H1 (cell line): ENCODE measurements at regions not wholly inside any gene's neighbourhood (a gene's known extent, or its start where the extent isn't known, plus 50 kb on each side); places are given as distances from the start of the nearest gene placed in this dataset.

Source experiments
- CTCF ChIA-PET: fragments of 300-600 bp; sonication (Branson Sonifier 250); formaldehyde crosslinking; loops from one replicate; lab custom pipeline; 2021; ENCODE audit not compliant: partially characterized antibody; lab: Charles Lee
- POLR2A ChIA-PET: fragments of 300-600 bp; sonication (Branson Sonifier 250); formaldehyde crosslinking; loops from one replicate; lab custom pipeline; 2021; ENCODE audit warnings: inconsistent platforms; ENCODE audit not compliant: partially characterized antibody; lab: Charles Lee
- DNase-seq, 2 experiments: peaks; one replicate each; pipeline versions ENCODE4 v3.0.0 to v3.0.0-alpha.2; 2010 to 2022; ENCODE audit warnings: low spot score in 2 of 2, low read depth in 1 of 2, mixed read lengths in 1 of 2
- FAIRE-seq: peaks from 2 replicates; lab custom pipeline; 2011; peaks lifted over from hg19 to GRCh38; lab: Jason Lieb, UNC
- H2AFZ ChIP-seq: 2 replicates; pipeline ENCODE4 v1.8.1; 2012; ENCODE audit warnings: low read length, inconsistent platforms
- H2AK5ac ChIP-seq: 2 replicates; pipeline ENCODE4 v1.6.1; 2013; ENCODE audit warnings: low read depth, low read length
- H2BK120ac ChIP-seq: replicated peaks from 2 replicates; pipeline ENCODE3; 2013; ENCODE audit warnings: low read depth, low read length, inconsistent platforms
- H2BK12ac ChIP-seq: 2 replicates; pipeline ENCODE4 v1.6.1; 2013; ENCODE audit warnings: low read depth, low read length
- H2BK15ac ChIP-seq: 2 replicates; pipeline ENCODE4 v1.6.1; 2013; ENCODE audit warnings: low read length
- H2BK20ac ChIP-seq: 2 replicates; pipeline ENCODE4 v1.6.1; 2013; ENCODE audit warnings: low read length
- H2BK5ac ChIP-seq: 2 replicates; pipeline ENCODE4 v1.6.1; 2013; ENCODE audit warnings: low read depth, low read length
- H3K14ac ChIP-seq: 2 replicates; pipeline ENCODE4 v1.6.1; 2013; ENCODE audit warnings: inconsistent platforms; ENCODE audit not compliant: insufficient read length
- H3K18ac ChIP-seq: 2 replicates; pipeline ENCODE4 v1.6.1; 2013; ENCODE audit warnings: low read length; ENCODE audit errors: extremely low read depth
- H3K23ac ChIP-seq: 2 replicates; pipeline ENCODE4 v1.6.1; 2013; ENCODE audit warnings: inconsistent platforms; ENCODE audit not compliant: insufficient read length
- H3K23me2 ChIP-seq: 2 replicates; pipeline ENCODE4 v1.6.1; 2013; ENCODE audit warnings: low read depth, low read length
- H3K27ac ChIP-seq: 2 replicates; pipeline ENCODE4 v1.6.1; 2011; ENCODE audit warnings: low read depth, low read length, inconsistent platforms
- H3K27me3 ChIP-seq, 4 experiments: replicated peaks in 1 of 4; 1 replicate in 1 of 4; 2 replicates in 3 of 4; pipeline versions ENCODE4 v1.6.1 to v1.8.1; 2011 to 2013; ENCODE audit warnings: low read length in 3 of 4, mild to moderate bottlenecking in 3 of 4, inconsistent platforms in 2 of 4, mixed read lengths in 2 of 4, moderate library complexity in 1 of 4; ENCODE audit not compliant: control insufficient read depth in 3 of 4, insufficient read depth in 3 of 4; ENCODE audit errors: extremely low read depth in 1 of 4
- H3K36me3 ChIP-seq, 4 experiments: 2 replicates each; pipeline versions ENCODE4 v1.6.1 to v1.8.1; 2011 to 2013; ENCODE audit warnings: mild to moderate bottlenecking in 4 of 4, low read length in 3 of 4, moderate library complexity in 2 of 4, control low read depth in 1 of 4, inconsistent platforms in 1 of 4; ENCODE audit not compliant: insufficient read depth in 4 of 4, control insufficient read depth in 2 of 4
- H3K4ac ChIP-seq: replicated peaks from 2 replicates; pipeline ENCODE3; 2013; ENCODE audit warnings: low read length, low read depth, mixed read lengths, inconsistent platforms; ENCODE audit not compliant: insufficient read length
- H3K4me1 ChIP-seq, 4 experiments: replicated peaks in 1 of 4; 1 replicate in 1 of 4; 2 replicates in 3 of 4; pipeline versions ENCODE4 v1.6.1 to v1.8.1; 2011 to 2013; ENCODE audit warnings: low read length in 3 of 4, inconsistent platforms in 2 of 4, mixed read lengths in 1 of 4; ENCODE audit not compliant: insufficient read depth in 4 of 4, control insufficient read depth in 3 of 4
- H3K4me2 ChIP-seq, 2 experiments: 2 replicates each; pipeline versions ENCODE4 v1.6.1 to v1.8.1; 2011 to 2013; ENCODE audit warnings: low read depth in 2 of 2, low read length in 2 of 2, control low read depth in 1 of 2, inconsistent platforms in 1 of 2, mild to moderate bottlenecking in 1 of 2; ENCODE audit not compliant: insufficient read depth in 1 of 2
- H3K4me3 ChIP-seq, 4 experiments: fragments of 200-600, 300-600 bp in 1 of 4; sonication (generic), shearing (Covaris generic), sonication (Bioruptor Twin) in 1 of 4; 2 replicates each; pipeline versions ENCODE4 v1.5.1 to v1.8.1; 2011 to 2016; ENCODE audit warnings: low read length in 4 of 4, low read depth in 3 of 4, control low read depth in 2 of 4, inconsistent platforms in 2 of 4, mild to moderate bottlenecking in 2 of 4, mixed read lengths in 1 of 4, moderate library complexity in 1 of 4; ENCODE audit not compliant: insufficient read depth in 2 of 4; ENCODE audit errors: extremely low read depth in 1 of 4
- H3K56ac ChIP-seq: replicated peaks from 2 replicates; pipeline ENCODE3; 2013; ENCODE audit warnings: low read depth, mild to moderate bottlenecking, mixed read lengths, low read length, inconsistent platforms; ENCODE audit not compliant: insufficient read length
- H3K79me1 ChIP-seq: 2 replicates; pipeline ENCODE4 v1.6.1; 2013; ENCODE audit warnings: low read depth, low read length, control low read depth
- H3K79me2 ChIP-seq, 2 experiments: 2 replicates each; pipeline versions ENCODE4 v1.6.1 to v1.8.1; 2012 to 2013; ENCODE audit warnings: low read length in 2 of 2, mild to moderate bottlenecking in 2 of 2, inconsistent platforms in 1 of 2; ENCODE audit not compliant: insufficient read depth in 2 of 2, control insufficient read depth in 1 of 2
- H3K9ac ChIP-seq, 4 experiments: replicated peaks in 1 of 4; 1 replicate in 1 of 4; 2 replicates in 3 of 4; pipeline versions ENCODE4 v1.6.1 to v1.8.1; 2011 to 2013; ENCODE audit warnings: low read depth in 3 of 4, low read length in 3 of 4, control low read depth in 2 of 4, mild to moderate bottlenecking in 2 of 4, moderate library complexity in 2 of 4, inconsistent platforms in 1 of 4; ENCODE audit errors: extremely low read depth in 1 of 4
- H3K9me3 ChIP-seq, 2 experiments: 2 replicates each; pipeline versions ENCODE4 v1.6.1 to v1.8.1; 2012 to 2013; ENCODE audit warnings: mild to moderate bottlenecking in 2 of 2, moderate library complexity in 2 of 2, control low read depth in 1 of 2, inconsistent platforms in 1 of 2, low read depth in 1 of 2, low read length in 1 of 2, mixed read lengths in 1 of 2; ENCODE audit not compliant: insufficient read depth in 2 of 2
- H4K20me1 ChIP-seq, 2 experiments: replicated peaks in 1 of 2; 2 replicates each; pipeline versions ENCODE3 to v1.8.1; 2011 to 2013; ENCODE audit warnings: inconsistent platforms in 2 of 2, low read length in 2 of 2, mild to moderate bottlenecking in 1 of 2; ENCODE audit not compliant: insufficient read depth in 2 of 2, control insufficient read depth in 1 of 2
- H4K5ac ChIP-seq: 2 replicates; pipeline ENCODE4 v1.6.1; 2013; ENCODE audit warnings: low read length, low read depth, mixed read lengths, inconsistent platforms; ENCODE audit not compliant: insufficient read length
- H4K8ac ChIP-seq: 2 replicates; pipeline ENCODE4 v1.8.0; 2013; ENCODE audit warnings: mild to moderate bottlenecking, moderate library complexity, low read length, inconsistent platforms; ENCODE audit not compliant: insufficient read depth; ENCODE audit errors: extremely low read depth
- H4K91ac ChIP-seq: replicated peaks from 2 replicates; pipeline ENCODE3; 2013; ENCODE audit warnings: low read length, mixed read lengths, inconsistent platforms; ENCODE audit not compliant: insufficient read length
- ATF2 ChIP-seq: IDR thresholded peaks from 2 replicates; pipeline ENCODE4 v1.6.1; 2012; ENCODE audit warnings: low read length, inconsistent platforms
- BRCA1 ChIP-seq: IDR thresholded peaks from 2 replicates; pipeline ENCODE4 v1.6.1; 2012; ENCODE audit warnings: low read depth, low read length, improper control_type of control experiment
- CEBPB ChIP-seq: IDR thresholded peaks from 2 replicates; pipeline ENCODE4 v1.6.1; 2012; ENCODE audit warnings: low read depth, low read length
- CREB1 ChIP-seq: IDR thresholded peaks from 2 replicates; pipeline ENCODE4 v1.6.1; 2012; ENCODE audit warnings: inconsistent platforms
- FOSL1 ChIP-seq: IDR thresholded peaks from 2 replicates; pipeline ENCODE4 v1.6.1; 2011; ENCODE audit warnings: mild to moderate bottlenecking, low read depth, low read length, moderate library complexity; ENCODE audit not compliant: insufficient read depth
- SIN3A ChIP-seq, 2 experiments: IDR thresholded peaks in 1 of 2; conservative IDR thresholded peaks in 1 of 2; 2 replicates each; pipeline ENCODE4 v1.6.1; 2011 to 2012; ENCODE audit warnings: low read length in 2 of 2, improper control_type of control experiment in 1 of 2, low read depth in 1 of 2, mild to moderate bottlenecking in 1 of 2
- SUZ12 ChIP-seq: fragments of 200-600 bp; sonication (generic); IDR thresholded peaks from 2 replicates; pipeline ENCODE4 v1.6.1; 2012; ENCODE audit warnings: mild to moderate bottlenecking, inconsistent platforms, low read length, moderate library complexity, mixed read lengths
- TAF7 ChIP-seq: optimal IDR thresholded peaks from 2 replicates; pipeline ENCODE3; 2011; ENCODE audit warnings: low read depth, mild to moderate bottlenecking, inconsistent platforms, low read length, moderate library complexity, borderline replicate concordance
- TCF12 ChIP-seq: IDR thresholded peaks from 2 replicates; pipeline ENCODE4 v1.6.1; 2011; ENCODE audit warnings: low read depth, mild to moderate bottlenecking, low read length
- WGBS, 2 experiments: shearing (Covaris generic) in 1 of 2; methylation state at CpG; one replicate each; pipeline versions ENCODE4 v1.1.6 to v1.1.7; 2013 to 2015; ENCODE audit warnings: low lambda C conversion rate in 2 of 2, mixed read lengths in 2 of 2, inconsistent platforms in 1 of 2, low coverage in 1 of 2, missing lambda C conversion rate in 1 of 2; ENCODE audit not compliant: insufficient replicate concordance in 2 of 2, insufficient coverage in 1 of 2, insufficient read length in 1 of 2; ENCODE audit errors: extremely low coverage in 1 of 2, missing lambda C conversion rate in 1 of 2; 5-methylcytosine and 5-hydroxymethylcytosine counted together

- Histone ChIP-seq H4K8ac (no peak overlapping the region), H4K91ac (no peak overlapping the region), H2BK120ac (no peak overlapping the region), H3K36me3 (no peaks in the 10 kb centered on the region; a peak in 1 of 8 replicates), H2BK15ac (no peak overlapping the region), H3K23ac (no peak overlapping the region), H3K27me3 (no peaks in the 10 kb centered on the region), H3K14ac (no peak overlapping the region), H2BK12ac (no peak overlapping the region), H3K4ac (no peak overlapping the region), H4K20me1 (no peaks in the 10 kb centered on the region), H3K18ac (no peak overlapping the region), H2AK5ac (no peak overlapping the region), H2BK20ac (no peak overlapping the region), H3K9me3 (peaks cover 70 to 82% of the 10 kb centered on the region in 2 experiments), H3K9ac (no peak overlapping the region), H4K5ac (no peak overlapping the region), H3K79me1 (no peaks in the 10 kb centered on the region), H3K4me2 (no peak overlapping the region), H3K27ac (no peak overlapping the region), H2BK5ac (no peak overlapping the region), H3K79me2 (no peaks in the 10 kb centered on the region), H3K23me2 (no peaks in the 10 kb centered on the region), H3K4me3 (no peak overlapping the region), H3K4me1 (no peaks in the 10 kb centered on the region), H2AFZ (no peak overlapping the region), H3K56ac (no peak overlapping the region)
- POLR2A ChIA-PET: interaction anchor here (0.9 kb wide), 1 partner anchor 22 kb away, joined by 4 read pairs; no protein-coding TSS in a partner anchor
- TF ChIP-seq CEBPB (no peak), BRCA1 (no peak), SIN3A (conservative IDR thresholded peaks at IDR 0.05 in 1 of 2, IDR thresholded peaks at IDR 0.05 in 1 of 2; ENCODE audit: low read depth in 1 of 2, low read length in 2 of 2) (no peak), SUZ12 (no peak), TAF7 (no peak), CREB1 (no peak), TCF12 (no peak), ATF2 (no peak), FOSL1 (no peak)
- WGBS, 2 experiments: 83% methylated on average over 2 of the region's 2 CpGs; no CpG with 5 or more reads in 1 of the 2 experiments
- no peak for FAIRE-seq
- CTCF ChIA-PET: no interaction called here
- DNase-seq: no peak
Observed at GRCh38 chr19:23560051-23560450, 127.0 kb downstream of the ZNF675 start.
